IMR-90 (cell line): ENCODE measurements at regions not wholly inside any gene's neighbourhood (a gene's known extent, or its start where the extent isn't known, plus 50 kb on each side); places are given as distances from the start of the nearest gene placed in this dataset.

Experiments used
- ATAC-seq: fragments of 200-7000 bp; cut with Tn5 transposase; 2 replicates; pipeline ENCODE4 v1.9.1; 2020; ENCODE audit warnings: low read depth, mild to moderate bottlenecking, moderate library complexity
- BruUV-seq: library from RNA; stranded (reverse); fragments of 400-500 nt; replicated peaks from 2 replicates; lab custom pipeline; 2021; lab: Mats Ljungman, UMichigan
- CTCF ChIA-PET: fragments of 300-600 bp; formaldehyde crosslinking; extraction: SDS; loops from one replicate; lab custom pipeline; 2021; ENCODE audit warnings: antibody characterized with exemption; lab: Yijun Ruan, JAX
- POLR2A ChIA-PET: fragments of 300-600 bp; sonication (Branson Sonifier 250); formaldehyde crosslinking; loops from one replicate; lab custom pipeline; 2022; ENCODE audit warnings: antibody characterized with exemption; ENCODE audit not compliant: unreplicated experiment; lab: Charles Lee
- DNase-seq: peaks from one replicate; pipeline ENCODE4 v3.0.0; 2013
- H2AFZ ChIP-seq: replicated peaks from 2 replicates; pipeline ENCODE3; 2013; ENCODE audit warnings: low read length, mild to moderate bottlenecking; ENCODE audit not compliant: poor library complexity
- H2AK5ac ChIP-seq: 2 replicates; pipeline ENCODE4 v1.6.1; 2013; ENCODE audit warnings: low read depth, low read length, inconsistent platforms
- H2AK9ac ChIP-seq: replicated peaks from 2 replicates; pipeline ENCODE3; 2013; ENCODE audit warnings: mild to moderate bottlenecking, low read depth, low read length, moderate library complexity; ENCODE audit not compliant: poor library complexity
- H2BK120ac ChIP-seq: 2 replicates; pipeline ENCODE4 v1.6.1; 2013; ENCODE audit warnings: low read depth, low read length, inconsistent platforms
- H2BK15ac ChIP-seq: 3 replicates; pipeline ENCODE4 v1.6.1; 2013; ENCODE audit warnings: low read depth, low read length, inconsistent platforms
- H2BK20ac ChIP-seq: 2 replicates; pipeline ENCODE4 v1.6.1; 2013; ENCODE audit warnings: low read depth, mild to moderate bottlenecking, inconsistent platforms, low read length, moderate library complexity
- H2BK5ac ChIP-seq: 2 replicates; pipeline ENCODE4 v1.6.1; 2013; ENCODE audit warnings: mild to moderate bottlenecking, low read depth, low read length, inconsistent platforms; ENCODE audit not compliant: poor library complexity, severe bottlenecking
- H3K14ac ChIP-seq: replicated peaks from 2 replicates; pipeline ENCODE4 v1.6.1; 2013; ENCODE audit warnings: low read depth, low read length, inconsistent platforms
- H3K18ac ChIP-seq: 2 replicates; pipeline ENCODE4 v1.6.1; 2013; ENCODE audit warnings: low read depth, low read length, control low read depth
- H3K23ac ChIP-seq: 2 replicates; pipeline ENCODE4 v1.6.1; 2013; ENCODE audit warnings: low read depth, low read length, inconsistent platforms
- H3K27ac ChIP-seq: 2 replicates; pipeline ENCODE4 v1.5.1; 2013; ENCODE audit warnings: mild to moderate bottlenecking, control low read depth, low read length; ENCODE audit not compliant: insufficient read depth
- H3K27me3 ChIP-seq: 2 replicates; pipeline ENCODE4 v1.6.1; 2013; ENCODE audit warnings: low read length; ENCODE audit not compliant: control insufficient read depth, insufficient read depth
- H3K36me3 ChIP-seq: 2 replicates; pipeline ENCODE4 v1.6.1; 2013; ENCODE audit warnings: low read length, mixed read lengths; ENCODE audit not compliant: control insufficient read depth, insufficient read depth
- H3K4ac ChIP-seq: 2 replicates; pipeline ENCODE4 v1.6.1; 2013; ENCODE audit warnings: low read depth, low read length, inconsistent platforms
- H3K4me1 ChIP-seq: 2 replicates; pipeline ENCODE4 v1.6.1; 2013; ENCODE audit warnings: low read length, mixed read lengths; ENCODE audit not compliant: control insufficient read depth, insufficient read depth
- H3K4me2 ChIP-seq: 2 replicates; pipeline ENCODE4 v1.6.1; 2013; ENCODE audit warnings: low read depth, mild to moderate bottlenecking, control low read depth, low read length, moderate library complexity
- H3K4me3 ChIP-seq: 2 replicates; pipeline ENCODE4 v1.5.1; 2013; ENCODE audit warnings: low read depth, mild to moderate bottlenecking, control low read depth, low read length, moderate library complexity; ENCODE audit not compliant: insufficient read depth
- H3K56ac ChIP-seq: 2 replicates; pipeline ENCODE4 v1.6.1; 2013; ENCODE audit warnings: low read length, inconsistent platforms; ENCODE audit not compliant: insufficient read depth; ENCODE audit errors: extremely low read depth
- H3K79me1 ChIP-seq, 2 experiments: 2 replicates each; pipeline ENCODE4 v1.6.1; 2013; ENCODE audit warnings: low read length in 2 of 2, inconsistent platforms in 1 of 2, low read depth in 1 of 2
- H3K9ac ChIP-seq: 2 replicates; pipeline ENCODE4 v1.6.1; 2013; ENCODE audit warnings: low read depth, low read length, control low read depth
- H3K9me1 ChIP-seq: 2 replicates; pipeline ENCODE4 v1.6.1; 2013; ENCODE audit warnings: low read length, inconsistent platforms; ENCODE audit not compliant: insufficient read depth
- H3K9me3 ChIP-seq: 2 replicates; pipeline ENCODE4 v1.6.1; 2013; ENCODE audit warnings: low read length; ENCODE audit not compliant: control insufficient read depth, insufficient read depth
- H4K20me1 ChIP-seq: 2 replicates; pipeline ENCODE4 v1.6.1; 2013; ENCODE audit warnings: low read length, inconsistent platforms; ENCODE audit not compliant: insufficient read depth
- H4K5ac ChIP-seq: 2 replicates; pipeline ENCODE4 v1.6.1; 2013; ENCODE audit warnings: mild to moderate bottlenecking, low read depth, low read length, control low read depth
- H4K8ac ChIP-seq, 2 experiments: 2 replicates each; pipeline ENCODE4 v1.6.1; 2013; ENCODE audit warnings: low read depth in 2 of 2, low read length in 2 of 2, control low read depth in 1 of 2, inconsistent platforms in 1 of 2
- H4K91ac ChIP-seq: 2 replicates; pipeline ENCODE4 v1.6.1; 2013; ENCODE audit warnings: low read depth, low read length, inconsistent platforms; ENCODE audit not compliant: insufficient read depth
- CEBPB ChIP-seq: IDR thresholded peaks from 2 replicates; pipeline ENCODE4 v1.6.1; 2012; ENCODE audit warnings: low read depth, low read length, improper control_type of control experiment
- CHD1 ChIP-seq: IDR thresholded peaks from 2 replicates; pipeline ENCODE4 v1.6.1; 2012; ENCODE audit warnings: low read depth, low read length, improper control_type of control experiment
- WGBS, 2 experiments: methylation state at CpG; one replicate each; pipeline versions ENCODE4 v1.1.5 to v1.1.7; 2013; ENCODE audit warnings: missing lambda C conversion rate in 2 of 2; ENCODE audit not compliant: insufficient read length in 1 of 2; ENCODE audit errors: extremely low coverage in 2 of 2; 5-methylcytosine and 5-hydroxymethylcytosine counted together
- dilution Hi-C: fragments of 300-500 bp; cut with HindIII; formaldehyde crosslinking; loops from one replicate; pipeline ENCODE4 v1.14.3; 2018; ENCODE audit warnings: low sequenced_read_pairs; ENCODE audit not compliant: unreplicated experiment
- in situ Hi-C: fragments of 300-500 bp; cut with MboI; formaldehyde crosslinking; loops from 3 replicates; pipeline ENCODE4 v1.14.3; 2019; ENCODE audit warnings: low sequenced_read_pairs, inconsistent platforms, mixed read lengths
- intact Hi-C: fragments of 100-400 bp; cut with micrococcal nuclease; formaldehyde crosslinking; loops from 2 replicates; pipeline ENCODE4 v1.10.0; 2022

DNA sequence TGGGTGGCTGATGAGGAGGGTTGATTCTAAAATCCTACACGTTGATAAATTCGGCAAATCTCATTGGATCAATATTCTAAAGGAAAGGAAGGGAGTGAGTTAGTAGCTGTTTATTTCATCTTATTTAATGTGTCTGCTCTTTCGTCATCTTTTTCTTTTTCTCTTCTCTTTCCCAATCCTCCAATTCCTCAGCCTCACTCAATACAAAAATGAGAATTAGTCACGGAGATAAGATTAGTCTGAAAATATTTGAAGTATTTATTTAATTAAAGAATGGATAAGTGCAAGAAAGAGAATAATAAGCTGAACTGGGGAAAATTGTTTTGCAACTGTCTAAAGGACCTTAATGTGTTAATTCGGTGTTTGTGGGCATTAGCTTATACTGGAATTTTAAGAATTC, 1095.1 kb downstream of the DTWD2 start:
- Histone ChIP-seq H2AK9ac (no peak overlapping the region), H3K27ac (no peak overlapping the region; the same call in 1 of the 2 replicates), H3K36me3 (no peaks in the 10 kb centered on the region), H2BK5ac (peak overlapping the region; percentile 9), H2BK20ac (no peak overlapping the region), H3K9me1 (peaks cover 3% of the 10 kb centered on the region), H2AFZ (no peak overlapping the region), H4K5ac (no peak overlapping the region), H2AK5ac (no peak overlapping the region), H3K4me1 (peaks cover 3% of the 10 kb centered on the region), H3K27me3 (no peaks in the 10 kb centered on the region), H3K4me3 (no peak overlapping the region), H4K20me1 (no peaks in the 10 kb centered on the region), H4K91ac (no peak overlapping the region), H4K8ac (no peak overlapping the region; a peak in 1 of 4 replicates), H3K79me1 (no peaks in the 10 kb centered on the region), H3K23ac (no peak overlapping the region), H3K14ac (no peak overlapping the region), H3K4me2 (no peak overlapping the region), H3K9ac (no peak overlapping the region), H2BK15ac (no peak overlapping the region), H3K9me3 (no peaks in the 10 kb centered on the region), H3K18ac (no peak overlapping the region), H2BK120ac (peak overlapping the region; percentile 20; the same call in 1 of the 2 replicates), H3K56ac (no peak overlapping the region), H3K4ac (no peak overlapping the region)
- CTCF ChIA-PET = interaction anchor here (0.5 kb wide), 1 partner anchor 12 kb away, joined by 3 read pairs; no protein-coding TSS in a partner anchor
- TF ChIP-seq CEBPB = peak; percentile 47
- TF ChIP-seq CHD1 = no peak
- DNase-seq = no peak
- 83% methylated on average over 1 of the region's 5 CpGs; no CpG with 5 or more reads in 1 of the 2 experiments for WGBS, 2 experiments
- dilution Hi-C loops (no loop called here), in situ Hi-C loops (no loop called here), intact Hi-C loops (loop anchor here (5.0 kb wide), 1 partner anchor 91 kb away; no protein-coding TSS in a partner anchor)
- POLR2A ChIA-PET = no interaction called here
- ATAC-seq = peak; percentile 17; the same call in 1 of the 2 replicates
- no TSS peak for BruUV-seq
